ENCODE measurements at regions not wholly inside any gene's neighbourhood (a gene's known extent, or its start where the extent isn't known, plus 50 kb on each side); places are given as distances from the start of the nearest gene placed in this dataset.

DNA sequence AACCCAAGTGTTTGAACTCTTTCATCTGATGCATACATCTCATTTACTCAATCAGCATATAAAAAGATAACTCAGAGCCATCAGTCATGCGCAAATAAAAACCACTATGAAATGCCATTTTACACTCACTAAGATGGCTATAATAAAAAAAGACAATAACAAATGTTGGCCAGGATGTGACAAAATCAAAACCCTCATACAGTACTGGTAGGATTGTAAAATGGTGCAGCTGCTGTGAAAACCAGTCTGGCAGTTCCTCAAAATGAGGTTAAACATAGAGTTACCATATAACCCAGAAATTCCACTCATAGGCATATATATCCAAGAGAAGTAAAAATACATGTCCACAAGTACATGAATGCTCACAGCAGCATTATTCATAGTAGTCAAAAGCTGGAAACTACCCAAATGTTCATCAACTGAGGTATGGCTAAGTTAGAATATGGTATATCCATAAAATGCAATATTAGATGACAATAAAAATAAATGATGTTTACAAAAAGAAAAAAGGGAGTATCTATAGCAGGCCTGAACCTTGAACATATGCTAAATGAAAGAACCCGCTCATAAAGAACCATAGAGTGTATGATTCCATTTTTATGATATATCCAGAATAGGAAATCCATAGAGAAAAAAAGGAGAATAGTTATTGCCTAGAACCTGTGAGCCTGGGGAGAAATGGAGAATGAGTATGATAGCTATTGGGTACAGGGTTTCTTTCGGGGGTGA, 265.1 kb downstream of the SIPA1L2 start:
- TF ChIP-seq, protein P1, sequence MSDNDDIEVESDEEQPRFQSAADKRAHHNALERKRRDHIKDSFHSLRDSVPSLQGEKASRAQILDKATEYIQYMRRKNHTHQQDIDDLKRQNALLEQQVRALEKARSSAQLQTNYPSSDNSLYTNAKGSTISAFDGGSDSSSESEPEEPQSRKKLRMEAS (IDR thresholded peaks at IDR 0.05) = no peak
- TF ChIP-seq RAD21 (IDR thresholded peaks at IDR 0.05; ENCODE audit: low read depth) = no peak
- no peak for TF ChIP-seq EP300 (IDR thresholded peaks at IDR 0.05; ENCODE audit: borderline replicate concordance)
- no peak for TF ChIP-seq EGR1 (IDR thresholded peaks at IDR 0.05)
- TF ChIP-seq YY1 (IDR thresholded peaks at IDR 0.05; ENCODE audit: low read depth) = no peak
- TF ChIP-seq, protein P2, sequence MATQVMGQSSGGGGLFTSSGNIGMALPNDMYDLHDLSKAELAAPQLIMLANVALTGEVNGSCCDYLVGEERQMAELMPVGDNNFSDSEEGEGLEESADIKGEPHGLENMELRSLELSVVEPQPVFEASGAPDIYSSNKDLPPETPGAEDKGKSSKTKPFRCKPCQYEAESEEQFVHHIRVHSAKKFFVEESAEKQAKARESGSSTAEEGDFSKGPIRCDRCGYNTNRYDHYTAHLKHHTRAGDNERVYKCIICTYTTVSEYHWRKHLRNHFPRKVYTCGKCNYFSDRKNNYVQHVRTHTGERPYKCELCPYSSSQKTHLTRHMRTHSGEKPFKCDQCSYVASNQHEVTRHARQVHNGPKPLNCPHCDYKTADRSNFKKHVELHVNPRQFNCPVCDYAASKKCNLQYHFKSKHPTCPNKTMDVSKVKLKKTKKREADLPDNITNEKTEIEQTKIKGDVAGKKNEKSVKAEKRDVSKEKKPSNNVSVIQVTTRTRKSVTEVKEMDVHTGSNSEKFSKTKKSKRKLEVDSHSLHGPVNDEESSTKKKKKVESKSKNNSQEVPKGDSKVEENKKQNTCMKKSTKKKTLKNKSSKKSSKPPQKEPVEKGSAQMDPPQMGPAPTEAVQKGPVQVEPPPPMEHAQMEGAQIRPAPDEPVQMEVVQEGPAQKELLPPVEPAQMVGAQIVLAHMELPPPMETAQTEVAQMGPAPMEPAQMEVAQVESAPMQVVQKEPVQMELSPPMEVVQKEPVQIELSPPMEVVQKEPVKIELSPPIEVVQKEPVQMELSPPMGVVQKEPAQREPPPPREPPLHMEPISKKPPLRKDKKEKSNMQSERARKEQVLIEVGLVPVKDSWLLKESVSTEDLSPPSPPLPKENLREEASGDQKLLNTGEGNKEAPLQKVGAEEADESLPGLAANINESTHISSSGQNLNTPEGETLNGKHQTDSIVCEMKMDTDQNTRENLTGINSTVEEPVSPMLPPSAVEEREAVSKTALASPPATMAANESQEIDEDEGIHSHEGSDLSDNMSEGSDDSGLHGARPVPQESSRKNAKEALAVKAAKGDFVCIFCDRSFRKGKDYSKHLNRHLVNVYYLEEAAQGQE (IDR thresholded peaks at IDR 0.05; ENCODE audit: low read depth) = no peak
- TF ChIP-seq, protein P3, sequence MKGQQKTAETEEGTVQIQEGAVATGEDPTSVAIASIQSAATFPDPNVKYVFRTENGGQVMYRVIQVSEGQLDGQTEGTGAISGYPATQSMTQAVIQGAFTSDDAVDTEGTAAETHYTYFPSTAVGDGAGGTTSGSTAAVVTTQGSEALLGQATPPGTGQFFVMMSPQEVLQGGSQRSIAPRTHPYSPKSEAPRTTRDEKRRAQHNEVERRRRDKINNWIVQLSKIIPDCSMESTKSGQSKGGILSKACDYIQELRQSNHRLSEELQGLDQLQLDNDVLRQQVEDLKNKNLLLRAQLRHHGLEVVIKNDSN (IDR thresholded peaks at IDR 0.05) = no peak
- TF ChIP-seq FOXM1 (IDR thresholded peaks at IDR 0.05; ENCODE audit: borderline replicate concordance, low read depth) = no peak
- no peak for TF ChIP-seq ZBTB7A (IDR thresholded peaks at IDR 0.05; ENCODE audit: low read depth)
- no peak for TF ChIP-seq NFIC (IDR thresholded peaks at IDR 0.05)
- no peak for TF ChIP-seq CEBPB (IDR thresholded peaks at IDR 0.05)
- no peak for TF ChIP-seq TEAD4 (IDR thresholded peaks at IDR 0.05)
- TF ChIP-seq TCF12 (IDR thresholded peaks at IDR 0.05; ENCODE audit: low read depth) = no peak
